Stomach (tissue), 4 donors: ENCODE measurements at regions not wholly inside any gene's neighbourhood (a gene's known extent, or its start where the extent isn't known, plus 50 kb on each side); places are given as distances from the start of the nearest gene placed in this dataset.

ENCODE experiments used
- CTCF ChIP-seq, 7 experiments: fragments of 450-650 bp in 4 of 7; fragments of 200-600 bp in 3 of 7; sonication (generic) in 3 of 7; IDR thresholded peaks; one replicate each; pipeline ENCODE4 v1.5.1; 2016 to 2019; ENCODE audit warnings: antibody characterized with exemption in 7 of 7, control low read depth in 2 of 7, mild to moderate bottlenecking in 1 of 7
- POLR2A ChIP-seq, 4 donors: fragments of 450-650 bp; IDR thresholded peaks; one replicate each; pipeline ENCODE4 v1.6.1; 2016; ENCODE audit warnings: antibody characterized with exemption in 4 of 4, control low read depth in 2 of 4, mild to moderate bottlenecking in 1 of 4, moderate library complexity in 1 of 4

- TF ChIP-seq CTCF (IDR thresholded peaks at IDR 0.05) (no peak), POLR2A (IDR thresholded peaks at IDR 0.05) (no peak)
Observed at GRCh38 chr6:98644063-98644462, 190.3 kb upstream of the POU3F2 start.
